ENCODE measurements at regions not wholly inside any gene's neighbourhood (a gene's known extent, or its start where the extent isn't known, plus 50 kb on each side); places are given as distances from the start of the nearest gene placed in this dataset.

DNA sequence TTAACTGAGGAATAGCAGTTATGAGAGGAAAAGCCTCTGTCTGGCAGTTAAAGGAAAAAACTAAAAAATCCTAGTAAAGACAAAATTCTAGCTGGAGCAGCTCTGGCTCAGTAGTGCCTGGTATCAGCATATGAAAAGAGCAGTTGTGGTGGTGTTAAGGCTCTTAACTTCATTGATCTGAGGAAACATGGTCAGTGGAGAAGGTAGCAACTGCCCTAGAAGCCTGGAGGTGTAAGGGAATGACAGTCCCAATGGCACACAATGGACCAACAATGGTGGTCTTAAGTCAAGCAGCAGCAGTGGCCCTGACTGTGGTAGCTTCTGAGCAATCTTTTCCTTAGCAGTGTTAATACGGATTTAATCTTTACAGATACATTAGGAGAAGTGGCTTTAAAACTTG, 189.6 kb upstream of the POF1B start:
- H3K9me3 ChIP-seq (ENCODE audit: control insufficient read depth in 1 of 2, insufficient read depth in 1 of 2, low read depth in 1 of 2, low read length in 2 of 2): no peaks in the 10 kb centered on the region
- no peaks in the 10 kb centered on the region for H3K79me2 ChIP-seq (ENCODE audit: insufficient read depth, low read length)
- BruUV-seq (replicated peaks): no TSS peak
- no peaks in the 10 kb centered on the region for H3K36me3 ChIP-seq (ENCODE audit: control insufficient read depth in 1 of 2, insufficient read depth in 2 of 2, low read length in 2 of 2)
- H3K27me3 ChIP-seq (ENCODE audit: insufficient read depth, low read length): no peaks in the 10 kb centered on the region
- H3K9ac ChIP-seq (ENCODE audit: low read length): no peak overlapping the region
- RAD21 ChIA-PET (ENCODE audit: low non-redundant PET in 1 of 2, low total read pairs in 2 of 2, uncharacterized antibody in 2 of 2, unreplicated experiment in 2 of 2): no interaction called here
- intact Hi-C loops (cut with micrococcal nuclease): no loop called here
- no peak for TF ChIP-seq TCF7L2 (IDR thresholded peaks at IDR 0.05; ENCODE audit: borderline replicate concordance, extremely low read depth, insufficient read depth, insufficient read length)
- no peak for TF ChIP-seq FOSL1 (IDR thresholded peaks at IDR 0.05; ENCODE audit: low read depth)
- TF ChIP-seq, protein P1, sequence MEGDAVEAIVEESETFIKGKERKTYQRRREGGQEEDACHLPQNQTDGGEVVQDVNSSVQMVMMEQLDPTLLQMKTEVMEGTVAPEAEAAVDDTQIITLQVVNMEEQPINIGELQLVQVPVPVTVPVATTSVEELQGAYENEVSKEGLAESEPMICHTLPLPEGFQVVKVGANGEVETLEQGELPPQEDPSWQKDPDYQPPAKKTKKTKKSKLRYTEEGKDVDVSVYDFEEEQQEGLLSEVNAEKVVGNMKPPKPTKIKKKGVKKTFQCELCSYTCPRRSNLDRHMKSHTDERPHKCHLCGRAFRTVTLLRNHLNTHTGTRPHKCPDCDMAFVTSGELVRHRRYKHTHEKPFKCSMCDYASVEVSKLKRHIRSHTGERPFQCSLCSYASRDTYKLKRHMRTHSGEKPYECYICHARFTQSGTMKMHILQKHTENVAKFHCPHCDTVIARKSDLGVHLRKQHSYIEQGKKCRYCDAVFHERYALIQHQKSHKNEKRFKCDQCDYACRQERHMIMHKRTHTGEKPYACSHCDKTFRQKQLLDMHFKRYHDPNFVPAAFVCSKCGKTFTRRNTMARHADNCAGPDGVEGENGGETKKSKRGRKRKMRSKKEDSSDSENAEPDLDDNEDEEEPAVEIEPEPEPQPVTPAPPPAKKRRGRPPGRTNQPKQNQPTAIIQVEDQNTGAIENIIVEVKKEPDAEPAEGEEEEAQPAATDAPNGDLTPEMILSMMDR (IDR thresholded peaks at IDR 0.05 in 2 of 3, conservative IDR thresholded peaks at IDR 0.05 in 1 of 3; ENCODE audit: borderline replicate concordance in 1 of 3, insufficient read depth in 1 of 3, low read depth in 2 of 3, low read length in 2 of 3): no peak
- no peak for TF ChIP-seq YY1 (IDR thresholded peaks at IDR 0.05; ENCODE audit: extremely low read depth, insufficient replicate concordance, low read depth, low read length)
- TF ChIP-seq EZH2phosphoT487 (IDR thresholded peaks at IDR 0.05; ENCODE audit: borderline replicate concordance): no peak
- TF ChIP-seq RAD21 (IDR thresholded peaks at IDR 0.05; ENCODE audit: low read depth): no peak
- no peak for TF ChIP-seq JUND (IDR thresholded peaks at IDR 0.05)
- no peak for TF ChIP-seq ZFX (IDR thresholded peaks at IDR 0.05)
- TF ChIP-seq CEBPB (IDR thresholded peaks at IDR 0.05; ENCODE audit: low read depth): no peak
- TF ChIP-seq POLR2AphosphoS5 (IDR thresholded peaks at IDR 0.05; ENCODE audit: low read depth, low read length): no peak
- no peak for TF ChIP-seq EZH2 (IDR thresholded peaks at IDR 0.05)
- TF ChIP-seq SIN3A (IDR thresholded peaks at IDR 0.05; ENCODE audit: low read depth): no peak
- no peak for TF ChIP-seq ELF1 (IDR thresholded peaks at IDR 0.05; ENCODE audit: borderline replicate concordance, low read depth)
- TF ChIP-seq, protein P2, sequence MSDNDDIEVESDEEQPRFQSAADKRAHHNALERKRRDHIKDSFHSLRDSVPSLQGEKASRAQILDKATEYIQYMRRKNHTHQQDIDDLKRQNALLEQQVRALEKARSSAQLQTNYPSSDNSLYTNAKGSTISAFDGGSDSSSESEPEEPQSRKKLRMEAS (IDR thresholded peaks at IDR 0.05): no peak
- POLR2A ChIA-PET: no interaction called here
- ATAC-seq: no peak
- H3K4me2 ChIP-seq (ENCODE audit: low read length): no peak overlapping the region
- H3K9me2 ChIP-seq (ENCODE audit: insufficient read depth): no peaks in the 10 kb centered on the region
- H3K4me1 ChIP-seq (ENCODE audit: control insufficient read depth in 1 of 2, insufficient read depth in 2 of 2, low read length in 2 of 2): no peaks in the 10 kb centered on the region
- CTCF ChIA-PET: no interaction called here
- no peak overlapping the region for H3K27ac ChIP-seq (ENCODE audit: low read depth, low read length)
- H3K4me3 ChIP-seq (replicated peaks in 1 of 2; ENCODE audit: low read depth in 1 of 2, low read length in 2 of 2): no peak overlapping the region
- no peak for DNase-seq (ENCODE audit: low read depth, low spot score)
- no peak overlapping the region for H2AFZ ChIP-seq (ENCODE audit: low read depth, low read length, poor library complexity, severe bottlenecking)
- H4K20me1 ChIP-seq (ENCODE audit: insufficient read depth): no peaks in the 10 kb centered on the region
